ENCODE measurements at regions not wholly inside any gene's neighbourhood (a gene's known extent, or its start where the extent isn't known, plus 50 kb on each side); places are given as distances from the start of the nearest gene placed in this dataset.
"Not testable (repeated sequence)": the region's sequence is repeated elsewhere in the genome, so short reads cannot be mapped to it uniquely, and the experiment has no call there.

DNA sequence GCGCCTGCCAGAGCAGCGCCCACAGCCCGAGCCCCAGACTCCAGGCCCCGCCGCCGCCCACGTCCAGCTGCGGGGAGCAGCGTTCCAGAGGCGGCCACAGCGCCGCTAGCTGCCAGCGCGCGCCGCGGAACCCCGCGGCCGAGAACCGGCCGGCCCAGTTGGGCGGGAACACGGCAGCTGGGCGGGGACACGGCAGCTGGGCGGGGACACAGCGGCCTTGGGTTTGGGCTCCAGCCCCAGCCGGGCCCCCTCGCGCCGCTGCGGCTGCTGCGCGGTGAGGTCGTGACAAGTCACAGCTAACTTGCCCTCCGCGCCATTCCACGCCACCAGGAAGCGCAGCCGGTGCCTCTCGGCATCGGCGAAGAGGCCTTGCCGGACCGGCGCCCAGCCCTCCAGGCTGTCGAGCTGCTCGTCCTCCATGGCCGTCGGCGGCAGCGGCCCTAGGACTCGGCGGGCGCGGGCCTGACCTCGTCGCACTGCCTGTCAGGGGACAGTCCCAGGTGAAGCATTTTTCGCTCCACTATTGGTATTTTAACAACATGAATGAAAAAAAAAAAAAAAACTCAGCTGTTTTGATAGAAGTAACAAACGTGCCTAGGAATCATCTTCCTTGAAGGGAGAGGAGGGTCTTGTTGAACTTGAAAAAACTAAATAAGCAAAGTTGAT lies 56.6 kb upstream of the GOLGA8N start:
- DNase-seq (ENCODE audit: low read depth): peak; percentile 1

DNA sequence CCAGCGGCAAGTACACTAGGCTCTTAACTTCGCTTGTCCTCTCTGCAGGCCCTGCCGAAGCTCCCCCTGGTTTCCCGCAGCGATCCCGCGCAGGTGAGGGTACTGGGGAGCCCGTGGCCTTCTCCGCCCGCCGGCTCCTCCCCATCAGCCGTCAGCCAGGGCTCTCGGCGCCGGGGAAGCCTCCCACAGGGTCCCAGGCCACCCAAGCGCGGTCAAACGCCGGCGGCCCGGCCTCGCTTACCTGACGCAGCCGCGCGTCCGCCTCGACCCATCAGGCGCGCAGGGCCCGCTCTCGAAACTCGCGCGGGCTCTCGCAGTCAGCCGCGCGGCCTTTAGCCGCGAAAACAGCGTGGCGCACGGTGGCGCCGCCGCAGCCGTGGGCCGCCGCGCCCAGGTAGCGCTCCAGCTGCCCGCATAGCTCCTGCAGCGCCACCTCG lies 57.2 kb upstream of the GOLGA8N start:
- not testable (repeated sequence) for FAIRE-seq; H3K36me3 ChIP-seq (ENCODE audit: control insufficient read depth, insufficient read depth, low read length); H3K4me3 ChIP-seq (ENCODE audit: low read depth, low read length)

More for the DNA sequence above, 56.6 kb upstream of the GOLGA8N start:
- not testable (repeated sequence) for FAIRE-seq; H3K27me3 ChIP-seq (ENCODE audit: control insufficient read depth, insufficient read depth, low read length); H3K36me3 ChIP-seq (ENCODE audit: control insufficient read depth, insufficient read depth, low read length)
- H3K4me3 ChIP-seq (ENCODE audit: low read depth, low read length): peak overlapping the region; percentile 45

DNA sequence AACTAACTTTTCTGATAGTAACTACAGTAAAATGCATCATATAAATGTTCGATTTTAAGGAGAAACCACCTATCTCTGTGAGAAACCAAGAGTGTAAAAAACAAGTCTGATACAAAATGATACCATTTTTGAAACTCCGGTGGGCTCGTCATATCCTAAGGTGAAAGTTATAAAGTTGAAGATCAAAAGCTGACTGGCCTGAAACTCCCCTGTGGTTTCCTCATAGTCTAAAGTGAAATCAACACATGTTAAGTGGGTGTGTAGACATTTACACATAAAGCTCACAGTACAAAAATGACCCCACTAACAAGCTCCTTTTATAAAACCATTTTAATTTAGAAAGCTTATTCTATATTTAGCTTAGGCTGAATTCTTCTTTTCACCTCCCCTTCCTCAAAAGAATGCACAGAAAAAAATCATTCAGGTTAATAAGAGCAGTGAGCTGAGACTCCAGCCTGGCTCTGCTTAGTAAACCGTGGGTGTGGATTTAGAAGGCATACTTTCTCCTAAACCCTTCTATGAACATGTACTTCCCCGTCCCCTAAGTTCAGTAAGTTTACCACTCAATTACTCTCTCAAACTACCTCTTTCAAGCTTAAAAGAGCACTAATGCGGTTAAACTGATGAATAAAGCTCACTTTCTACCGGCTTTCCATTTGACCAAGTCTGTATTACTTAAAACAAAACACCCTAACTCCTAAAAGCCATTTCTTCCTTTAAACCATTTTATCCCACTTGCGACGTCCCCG lies 57.9 kb upstream of the GOLGA8N start:
- not testable (repeated sequence) for H3K27me3 ChIP-seq (ENCODE audit: control insufficient read depth, insufficient read depth, low read length); H3K4me3 ChIP-seq (ENCODE audit: low read depth, low read length); H3K36me3 ChIP-seq (ENCODE audit: control insufficient read depth, insufficient read depth, low read length); FAIRE-seq; DNase-seq (ENCODE audit: low read depth)

More for the DNA sequence above, 57.2 kb upstream of the GOLGA8N start:
- H3K27me3 ChIP-seq (ENCODE audit: control insufficient read depth, insufficient read depth, low read length); DNase-seq (ENCODE audit: low read depth): not testable (repeated sequence)

DNA sequence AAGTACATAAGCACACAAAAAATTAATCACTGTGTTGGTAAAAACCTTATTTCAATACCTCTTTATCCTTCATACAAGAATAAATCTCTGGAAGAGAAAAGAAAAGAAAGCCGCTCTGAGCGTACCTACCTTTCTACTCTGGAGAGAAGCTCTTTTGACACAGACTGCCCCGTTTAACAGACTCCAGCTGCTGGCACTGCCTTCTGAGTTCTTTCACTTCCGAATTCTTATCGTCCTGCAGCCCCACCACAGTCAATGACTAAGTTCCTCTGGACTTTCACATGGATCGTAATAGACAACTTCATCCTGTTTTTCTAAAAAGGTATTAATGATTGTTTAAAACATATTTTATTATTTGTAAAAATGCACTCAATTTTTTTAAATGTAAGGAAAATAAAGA lies 67.5 kb upstream of the GOLGA8O start:
- not testable (repeated sequence) for H3K4me3 ChIP-seq (ENCODE audit: low read depth, low read length); FAIRE-seq; H3K36me3 ChIP-seq (ENCODE audit: control insufficient read depth, insufficient read depth, low read length); DNase-seq (ENCODE audit: low read depth); H3K27me3 ChIP-seq (ENCODE audit: control insufficient read depth, insufficient read depth, low read length)

DNA sequence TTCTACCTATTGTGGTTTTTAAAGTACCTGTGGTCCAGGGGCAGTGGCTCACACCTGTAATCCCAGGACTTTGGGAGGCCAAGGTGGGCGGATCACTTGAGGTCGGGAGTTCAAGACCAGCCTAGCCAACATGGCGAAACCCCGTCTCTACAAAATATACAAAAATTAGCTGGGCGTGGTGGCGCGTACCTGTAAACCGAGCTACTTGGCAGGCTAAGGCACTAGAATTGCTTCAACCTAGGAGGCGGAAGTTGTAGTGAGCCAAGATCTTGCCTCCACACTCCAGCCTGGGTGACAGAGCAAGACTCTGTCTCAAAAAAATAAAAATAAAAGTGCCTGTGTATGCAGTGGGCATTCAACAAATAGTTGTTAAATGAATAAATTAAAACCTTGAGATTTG lies 67.0 kb upstream of the GOLGA8O start:
- not testable (repeated sequence) for H3K27me3 ChIP-seq (ENCODE audit: control insufficient read depth, insufficient read depth, low read length); H3K4me3 ChIP-seq (ENCODE audit: low read depth, low read length); H3K36me3 ChIP-seq (ENCODE audit: control insufficient read depth, insufficient read depth, low read length); DNase-seq (ENCODE audit: low read depth); FAIRE-seq

DNA sequence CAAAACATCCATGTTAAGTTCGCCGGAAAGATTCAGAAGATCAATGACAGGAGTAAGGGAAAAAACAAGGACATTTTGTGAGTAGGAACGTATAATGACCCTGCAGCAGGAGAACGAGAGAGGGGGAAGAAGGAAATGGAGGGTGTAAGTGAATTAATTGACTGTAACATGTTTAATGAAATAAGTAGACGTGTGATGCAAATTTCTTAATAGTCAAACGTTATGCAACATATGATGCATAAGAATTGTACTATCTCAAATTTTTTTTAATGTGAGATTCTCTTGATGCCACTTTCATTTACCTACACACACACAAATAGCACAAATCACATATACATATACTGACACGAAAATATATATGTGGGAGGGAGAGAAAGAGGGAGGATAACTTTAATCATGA lies 63.5 kb upstream of the GOLGA8O start:
- FAIRE-seq; DNase-seq (ENCODE audit: low read depth); H3K27me3 ChIP-seq (ENCODE audit: control insufficient read depth, insufficient read depth, low read length); H3K4me3 ChIP-seq (ENCODE audit: low read depth, low read length); H3K36me3 ChIP-seq (ENCODE audit: control insufficient read depth, insufficient read depth, low read length): not testable (repeated sequence)

DNA sequence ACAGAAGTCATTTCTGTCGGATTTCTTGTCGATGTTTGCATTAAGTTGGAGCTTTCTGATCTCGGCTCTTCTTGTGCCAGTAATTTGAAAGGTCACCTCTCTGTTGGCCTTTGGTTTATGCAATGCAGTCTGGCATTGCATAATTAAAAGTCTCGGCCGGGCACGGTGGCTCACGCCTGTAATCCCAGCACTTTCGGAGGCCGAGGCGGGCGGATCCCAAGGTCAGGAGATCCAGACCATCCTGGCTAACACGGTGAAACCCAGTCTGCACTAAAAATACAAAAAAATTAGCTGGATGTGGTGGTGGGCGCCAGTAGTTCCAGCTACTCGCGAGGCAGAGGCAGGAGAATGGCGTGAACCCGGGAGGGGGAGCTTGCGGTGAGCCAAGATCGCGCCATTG lies 62.6 kb upstream of the GOLGA8O start:
- H3K4me3 ChIP-seq (ENCODE audit: low read depth, low read length); H3K36me3 ChIP-seq (ENCODE audit: control insufficient read depth, insufficient read depth, low read length); FAIRE-seq; DNase-seq (ENCODE audit: low read depth); H3K27me3 ChIP-seq (ENCODE audit: control insufficient read depth, insufficient read depth, low read length): not testable (repeated sequence)

DNA sequence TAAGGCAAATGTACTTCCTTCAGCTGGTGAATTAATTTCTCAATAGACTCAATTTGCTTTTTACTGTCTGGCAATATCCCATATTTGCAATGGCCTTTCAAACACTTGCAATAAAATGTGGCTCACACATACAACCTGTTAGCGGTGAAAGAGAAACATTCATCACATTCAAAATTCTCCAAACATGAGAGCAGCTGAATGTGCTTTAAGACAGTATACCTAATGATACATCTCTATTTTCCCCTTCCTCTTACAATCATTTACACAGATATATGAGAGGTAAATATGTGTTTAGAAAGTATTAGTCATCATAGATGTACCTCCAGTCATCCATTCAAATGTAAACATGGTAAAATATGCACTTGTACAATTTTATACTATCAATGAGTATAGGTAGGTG lies 61.5 kb upstream of the GOLGA8O start:
- DNase-seq (ENCODE audit: low read depth); FAIRE-seq: not testable (repeated sequence)

DNA sequence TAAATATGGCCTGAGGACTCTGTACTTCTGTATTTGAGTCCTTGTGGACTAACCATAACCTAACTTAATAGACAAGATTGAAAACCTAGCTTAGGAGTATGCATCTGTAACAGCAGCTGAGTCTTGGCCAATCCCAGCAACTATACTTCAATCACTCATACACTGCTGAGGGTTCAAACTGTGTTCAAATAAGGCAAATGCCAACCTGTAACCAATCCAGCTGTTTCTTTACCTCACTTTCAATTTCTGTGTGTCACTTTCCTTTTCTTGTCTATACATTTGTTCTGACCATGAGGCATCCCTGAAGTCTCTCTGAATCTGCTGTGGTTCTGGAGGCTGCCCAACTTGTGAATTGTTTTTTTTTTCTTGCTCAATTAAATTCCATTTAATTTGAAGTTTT lies 57.9 kb upstream of the GOLGA8O start:
- not testable (repeated sequence) for DNase-seq (ENCODE audit: low read depth); H3K27me3 ChIP-seq (ENCODE audit: control insufficient read depth, insufficient read depth, low read length); H3K36me3 ChIP-seq (ENCODE audit: control insufficient read depth, insufficient read depth, low read length); FAIRE-seq; H3K4me3 ChIP-seq (ENCODE audit: low read depth, low read length)

More for the DNA sequence above, 61.5 kb upstream of the GOLGA8O start:
- H3K36me3 ChIP-seq (ENCODE audit: control insufficient read depth, insufficient read depth, low read length); H3K27me3 ChIP-seq (ENCODE audit: control insufficient read depth, insufficient read depth, low read length); H3K4me3 ChIP-seq (ENCODE audit: low read depth, low read length): not testable (repeated sequence)

DNA sequence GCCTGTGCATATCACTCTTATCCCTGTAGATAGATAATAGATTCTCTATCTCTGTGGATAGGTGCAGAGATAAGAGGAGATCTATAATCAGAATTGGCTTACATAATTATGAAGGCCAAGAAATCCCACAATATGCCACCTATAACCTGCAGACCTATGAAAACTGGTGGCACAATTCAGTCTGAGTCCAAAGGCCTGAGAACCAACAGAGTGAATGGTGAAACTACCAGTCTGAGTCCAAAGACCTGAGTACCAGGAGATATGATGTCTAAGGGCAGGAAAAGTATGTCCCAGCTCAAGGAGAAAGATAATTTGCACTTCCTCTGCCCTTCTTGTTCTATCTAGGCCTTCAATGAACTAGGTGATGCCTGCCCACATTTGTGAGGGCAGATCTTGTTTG lies 54.6 kb upstream of the GOLGA8O start:
- H3K4me3 ChIP-seq (ENCODE audit: low read depth, low read length); H3K27me3 ChIP-seq (ENCODE audit: control insufficient read depth, insufficient read depth, low read length); H3K36me3 ChIP-seq (ENCODE audit: control insufficient read depth, insufficient read depth, low read length); DNase-seq (ENCODE audit: low read depth): not testable (repeated sequence)
- FAIRE-seq: peak; percentile 43

DNA sequence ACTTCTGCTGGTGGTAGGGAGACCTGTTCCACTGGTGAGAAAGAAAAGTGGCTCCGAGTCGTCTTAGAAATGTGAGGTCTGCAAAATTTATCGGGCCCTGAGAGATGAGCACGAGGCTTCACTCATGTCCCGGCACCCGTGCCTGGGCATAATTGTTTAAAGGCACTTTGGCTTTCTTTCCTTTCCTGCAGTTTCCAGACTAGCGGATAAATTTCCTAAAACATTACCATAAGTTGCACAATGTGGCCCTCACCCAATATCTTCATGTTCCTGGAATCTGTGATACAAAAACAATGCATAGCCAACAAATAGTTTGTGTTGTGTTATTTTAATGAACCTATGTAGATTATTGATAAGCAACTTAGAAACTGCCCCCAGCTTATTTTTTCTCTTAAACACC lies 52.6 kb upstream of the GOLGA8O start:
- not testable (repeated sequence) for H3K36me3 ChIP-seq (ENCODE audit: control insufficient read depth, insufficient read depth, low read length); H3K27me3 ChIP-seq (ENCODE audit: control insufficient read depth, insufficient read depth, low read length); FAIRE-seq; H3K4me3 ChIP-seq (ENCODE audit: low read depth, low read length); DNase-seq (ENCODE audit: low read depth)

DNA sequence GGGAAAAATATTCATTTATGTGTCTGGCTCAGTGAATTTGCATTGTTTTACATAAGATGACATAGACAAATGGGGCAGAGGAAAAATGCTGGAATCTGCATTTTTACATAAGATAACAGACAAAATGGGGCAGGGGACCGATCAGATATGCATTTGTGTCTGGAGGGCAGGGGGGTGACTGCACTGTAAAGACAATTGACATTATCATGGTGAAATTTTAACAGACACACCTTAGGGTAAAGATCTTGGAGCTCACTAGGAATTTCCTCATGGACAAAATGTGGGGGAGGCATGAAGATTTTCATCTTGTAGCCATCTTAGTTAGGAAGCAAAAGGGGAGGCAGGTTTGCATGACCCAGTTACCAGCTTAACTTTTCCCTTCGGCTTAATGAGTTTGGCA lies 51.4 kb upstream of the GOLGA8O start:
- H3K36me3 ChIP-seq (ENCODE audit: control insufficient read depth, insufficient read depth, low read length); H3K4me3 ChIP-seq (ENCODE audit: low read depth, low read length); H3K27me3 ChIP-seq (ENCODE audit: control insufficient read depth, insufficient read depth, low read length); FAIRE-seq; DNase-seq (ENCODE audit: low read depth): not testable (repeated sequence)

DNA sequence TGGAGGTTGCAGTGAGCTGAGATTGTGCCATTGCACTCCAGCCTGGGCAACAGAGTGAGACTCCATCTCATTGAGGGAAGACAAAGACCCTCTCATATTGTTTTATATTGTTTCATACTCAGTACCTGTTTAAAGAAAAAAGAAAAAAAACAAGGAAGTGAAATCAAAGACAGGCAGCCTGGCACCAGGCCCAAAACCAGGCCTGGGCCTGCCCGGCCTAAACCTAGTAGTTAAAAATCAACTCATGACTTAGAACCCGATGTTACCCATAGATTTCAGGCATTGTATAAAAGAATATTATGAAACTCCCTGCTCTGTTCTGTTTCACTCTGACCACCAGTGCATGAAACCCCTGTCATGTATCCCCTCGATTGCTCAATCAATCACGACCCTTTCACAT lies 50.2 kb upstream of the GOLGA8O start:
- H3K27me3 ChIP-seq (ENCODE audit: control insufficient read depth, insufficient read depth, low read length); DNase-seq (ENCODE audit: low read depth); H3K36me3 ChIP-seq (ENCODE audit: control insufficient read depth, insufficient read depth, low read length); FAIRE-seq; H3K4me3 ChIP-seq (ENCODE audit: low read depth, low read length): not testable (repeated sequence)
